G401 (cell line): ENCODE measurements at regions not wholly inside any gene's neighbourhood (a gene's known extent, or its start where the extent isn't known, plus 50 kb on each side); places are given as distances from the start of the nearest gene placed in this dataset.

ENCODE experiments used
- DNase-seq: peaks from one replicate; pipeline ENCODE4 v3.0.0-alpha.2; 2015; ENCODE audit warnings: low spot score
- in situ Hi-C: cut with HindIII; loops from 2 replicates; pipeline ENCODE4 v1.10.0; 2016; ENCODE audit warnings: low sequenced_read_pairs, mixed read lengths

GRCh38 chr1:75058424-75058823 lies 75.8 kb upstream of the LHX8 start:
- no peak for DNase-seq
- in situ Hi-C loops: no loop called here

- in situ Hi-C loops: no loop called here
- no peak for DNase-seq
These were observed 72.1 kb upstream of the LHX8 start for GRCh38 chr1:75062111-75062510.

- no peak for DNase-seq
- in situ Hi-C loops: no loop called here
These were observed 66.2 kb upstream of the LHX8 start for GRCh38 chr1:75067975-75068374.

GRCh38 chr1:75074831-75075395 lies 59.3 kb upstream of the LHX8 start:
- in situ Hi-C loops: no loop called here
- DNase-seq: no peak

GRCh38 chr1:75079538-75080290 lies 54.5 kb upstream of the LHX8 start:
- in situ Hi-C loops: no loop called here
- no peak for DNase-seq

GRCh38 chr1:75083223-75083622 lies 51.0 kb upstream of the LHX8 start:
- DNase-seq: no peak
- in situ Hi-C loops: no loop called here

- in situ Hi-C loops: no loop called here
- DNase-seq: no peak
These were observed 50.2 kb upstream of the LHX8 start for GRCh38 chr1:75083848-75084514.
